ENCODE measurements at regions not wholly inside any gene's neighbourhood (a gene's known extent, or its start where the extent isn't known, plus 50 kb on each side); places are given as distances from the start of the nearest gene placed in this dataset.

DNA sequence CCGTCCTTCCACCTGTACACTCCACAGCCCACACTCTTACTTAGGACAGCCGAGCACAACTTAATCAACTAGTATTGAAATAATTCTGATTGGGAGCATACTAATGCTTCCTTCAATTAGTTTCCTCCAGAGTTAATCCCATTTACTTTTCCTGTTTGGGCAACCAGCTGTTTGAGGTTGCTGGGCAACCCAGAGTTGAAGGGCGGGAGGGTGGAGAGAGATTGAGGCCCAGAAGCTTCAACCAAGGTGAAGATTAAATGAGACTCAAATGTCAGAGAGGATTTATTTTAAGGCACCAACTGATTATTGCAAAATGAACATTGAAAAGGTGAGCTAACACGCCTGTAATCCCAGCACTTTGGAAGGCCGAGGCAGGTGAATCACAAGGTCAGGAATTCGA is 428.5 kb upstream of the SEMA6D start:
- intact Hi-C loops (cut with micrococcal nuclease; ENCODE audit: unreplicated experiment), result loop anchor here (2.0 kb wide), 1 partner anchor 134 kb away; no protein-coding TSS in a partner anchor
- Histone ChIP-seq H3K4me1 (ENCODE audit: insufficient read depth, low read length, poor library complexity, severe bottlenecking) (peaks cover 58% of the 10 kb centered on the region), H3K9me3 (ENCODE audit: low read depth, low read length, poor library complexity, severe bottlenecking) (peaks cover 4% of the 10 kb centered on the region), H3K27ac (ENCODE audit: low read depth, low read length, poor library complexity, severe bottlenecking) (peak overlapping the region; percentile 81), H3K36me3 (ENCODE audit: insufficient read depth, low read length, poor library complexity, severe bottlenecking) (no peaks in the 10 kb centered on the region), H3K27me3 (replicated peaks; ENCODE audit: insufficient read depth, low read depth, low read length, poor library complexity) (no peaks in the 10 kb centered on the region), H3K4me3 (ENCODE audit: low read depth, low read length, poor library complexity, severe bottlenecking) (no peak overlapping the region)
- CTCF ChIA-PET, result no interaction called here
- peak; percentile 94 for DNase-seq (ENCODE audit: low spot score)
- POLR2A ChIA-PET (ENCODE audit: low non-redundant PET), result no interaction called here
- BruUV-seq (replicated peaks), result no TSS peak
- TF ChIP-seq EZH2 (IDR thresholded peaks at IDR 0.05; ENCODE audit: borderline replicate concordance, low read depth, low read length, poor library complexity, severe bottlenecking), result no peak

DNA sequence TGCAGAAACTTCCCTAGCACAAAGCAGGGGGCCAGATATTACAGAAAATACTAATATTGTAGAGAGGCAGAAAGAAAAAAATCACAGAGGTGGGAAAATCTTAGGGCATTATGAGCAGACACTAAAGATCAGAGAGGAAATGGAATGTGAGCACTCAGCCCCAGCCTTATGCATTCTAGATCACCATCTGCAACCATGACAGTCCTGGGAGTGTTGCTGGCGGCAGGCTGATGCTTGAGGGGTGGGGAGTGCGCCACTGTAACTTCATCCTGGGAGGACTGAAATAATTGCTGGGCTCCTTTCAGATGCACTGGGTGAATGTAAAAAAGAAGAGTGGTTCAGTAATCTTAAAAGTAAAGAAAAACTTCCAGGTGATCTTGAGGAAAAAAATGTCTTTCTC is 427.6 kb upstream of the SEMA6D start:
- no peaks in the 10 kb centered on the region for H3K36me3 ChIP-seq (ENCODE audit: insufficient read depth, low read length, poor library complexity, severe bottlenecking)
- peak; percentile 49 for DNase-seq (ENCODE audit: low spot score)
- no peak overlapping the region for H3K4me3 ChIP-seq (ENCODE audit: low read depth, low read length, poor library complexity, severe bottlenecking)
- no TSS peak for BruUV-seq (replicated peaks)
- peaks cover 66% of the 10 kb centered on the region for H3K4me1 ChIP-seq (ENCODE audit: insufficient read depth, low read length, poor library complexity, severe bottlenecking)
- intact Hi-C loops (cut with micrococcal nuclease; ENCODE audit: unreplicated experiment), result loop anchor here (2.0 kb wide), 1 partner anchor 133 kb away; no protein-coding TSS in a partner anchor
- POLR2A ChIA-PET (ENCODE audit: low non-redundant PET), result no interaction called here
- peaks cover 4% of the 10 kb centered on the region for H3K9me3 ChIP-seq (ENCODE audit: low read depth, low read length, poor library complexity, severe bottlenecking)
- CTCF ChIA-PET, result interaction anchor here (0.7 kb wide), 1 partner anchor 31 kb away, joined by 10 read pairs; no protein-coding TSS in a partner anchor
- no peaks in the 10 kb centered on the region for H3K27me3 ChIP-seq (replicated peaks; ENCODE audit: insufficient read depth, low read depth, low read length, poor library complexity)
- no peak for TF ChIP-seq EZH2 (IDR thresholded peaks at IDR 0.05; ENCODE audit: borderline replicate concordance, low read depth, low read length, poor library complexity, severe bottlenecking)
- TF ChIP-seq, protein P1, sequence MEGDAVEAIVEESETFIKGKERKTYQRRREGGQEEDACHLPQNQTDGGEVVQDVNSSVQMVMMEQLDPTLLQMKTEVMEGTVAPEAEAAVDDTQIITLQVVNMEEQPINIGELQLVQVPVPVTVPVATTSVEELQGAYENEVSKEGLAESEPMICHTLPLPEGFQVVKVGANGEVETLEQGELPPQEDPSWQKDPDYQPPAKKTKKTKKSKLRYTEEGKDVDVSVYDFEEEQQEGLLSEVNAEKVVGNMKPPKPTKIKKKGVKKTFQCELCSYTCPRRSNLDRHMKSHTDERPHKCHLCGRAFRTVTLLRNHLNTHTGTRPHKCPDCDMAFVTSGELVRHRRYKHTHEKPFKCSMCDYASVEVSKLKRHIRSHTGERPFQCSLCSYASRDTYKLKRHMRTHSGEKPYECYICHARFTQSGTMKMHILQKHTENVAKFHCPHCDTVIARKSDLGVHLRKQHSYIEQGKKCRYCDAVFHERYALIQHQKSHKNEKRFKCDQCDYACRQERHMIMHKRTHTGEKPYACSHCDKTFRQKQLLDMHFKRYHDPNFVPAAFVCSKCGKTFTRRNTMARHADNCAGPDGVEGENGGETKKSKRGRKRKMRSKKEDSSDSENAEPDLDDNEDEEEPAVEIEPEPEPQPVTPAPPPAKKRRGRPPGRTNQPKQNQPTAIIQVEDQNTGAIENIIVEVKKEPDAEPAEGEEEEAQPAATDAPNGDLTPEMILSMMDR (conservative IDR thresholded peaks at IDR 0.05; ENCODE audit: low read depth, low read length), result no peak
- peak overlapping the region; percentile 81 for H3K27ac ChIP-seq (ENCODE audit: low read depth, low read length, poor library complexity, severe bottlenecking)

DNA sequence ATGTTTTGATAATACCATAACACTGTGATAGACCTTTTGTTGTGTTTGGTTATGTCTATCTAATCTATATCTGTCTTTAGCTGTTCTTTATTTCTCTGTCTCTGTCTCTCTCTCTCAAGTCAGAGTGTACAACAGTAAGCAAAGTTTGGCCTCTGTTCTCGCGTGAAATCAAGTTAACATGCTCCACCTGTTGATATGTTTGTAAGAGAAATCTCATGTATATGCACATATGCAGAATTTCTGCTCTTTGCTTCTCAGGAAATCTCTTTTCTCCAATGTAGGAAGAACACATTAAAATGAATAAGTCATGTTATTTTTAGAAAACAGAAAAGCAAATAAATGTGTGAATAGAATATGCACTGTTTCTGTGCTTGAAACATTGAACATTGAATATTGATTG is 425.5 kb upstream of the SEMA6D start:
- no peaks in the 10 kb centered on the region for H3K27me3 ChIP-seq (replicated peaks; ENCODE audit: insufficient read depth, low read depth, low read length, poor library complexity)
- CTCF ChIA-PET, result no interaction called here

More for the DNA sequence above, 425.5 kb upstream of the SEMA6D start:
- TF ChIP-seq, protein P1 (conservative IDR thresholded peaks at IDR 0.05; ENCODE audit: low read depth, low read length), result no peak
- POLR2A ChIA-PET (ENCODE audit: low non-redundant PET), result no interaction called here
- no peak for DNase-seq (ENCODE audit: low spot score)
- BruUV-seq (replicated peaks), result no TSS peak
- Histone ChIP-seq H3K36me3 (ENCODE audit: insufficient read depth, low read length, poor library complexity, severe bottlenecking) (no peaks in the 10 kb centered on the region), H3K4me1 (ENCODE audit: insufficient read depth, low read length, poor library complexity, severe bottlenecking) (peaks cover 76% of the 10 kb centered on the region), H3K4me3 (ENCODE audit: low read depth, low read length, poor library complexity, severe bottlenecking) (no peak overlapping the region), H3K9me3 (ENCODE audit: low read depth, low read length, poor library complexity, severe bottlenecking) (peaks cover 4% of the 10 kb centered on the region), H3K27ac (ENCODE audit: low read depth, low read length, poor library complexity, severe bottlenecking) (no peak overlapping the region)
- intact Hi-C loops (cut with micrococcal nuclease; ENCODE audit: unreplicated experiment), result no loop called here
